ENCODE measurements at regions not wholly inside any gene's neighbourhood (a gene's known extent, or its start where the extent isn't known, plus 50 kb on each side); places are given as distances from the start of the nearest gene placed in this dataset.

DNA sequence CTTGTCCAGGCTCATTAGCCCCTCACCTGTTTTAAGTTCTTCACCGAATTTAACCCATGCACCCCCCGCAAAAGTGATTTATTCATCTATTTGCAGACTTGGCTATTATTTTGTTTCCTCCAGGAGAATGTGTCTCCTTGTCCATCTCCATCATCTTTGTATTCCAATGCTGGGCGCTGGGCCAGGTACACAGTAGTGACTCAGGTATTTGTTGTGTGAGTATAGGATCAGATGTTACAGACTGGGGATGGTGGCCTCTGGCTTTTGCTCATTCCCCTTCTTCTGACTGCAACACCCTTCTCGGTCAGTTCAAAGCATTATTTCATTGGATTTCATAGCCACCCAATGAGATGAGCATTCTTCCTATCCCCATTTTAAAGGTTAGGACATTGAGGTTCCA lies 408.2 kb downstream of the MN1 start:
- Histone ChIP-seq H3K4me1 (ENCODE audit: control insufficient read depth, insufficient read depth, low read length, poor library complexity, severe bottlenecking) (no peaks in the 10 kb centered on the region), H3K9me3 (ENCODE audit: control insufficient read depth, low read length) (no peaks in the 10 kb centered on the region)

DNA sequence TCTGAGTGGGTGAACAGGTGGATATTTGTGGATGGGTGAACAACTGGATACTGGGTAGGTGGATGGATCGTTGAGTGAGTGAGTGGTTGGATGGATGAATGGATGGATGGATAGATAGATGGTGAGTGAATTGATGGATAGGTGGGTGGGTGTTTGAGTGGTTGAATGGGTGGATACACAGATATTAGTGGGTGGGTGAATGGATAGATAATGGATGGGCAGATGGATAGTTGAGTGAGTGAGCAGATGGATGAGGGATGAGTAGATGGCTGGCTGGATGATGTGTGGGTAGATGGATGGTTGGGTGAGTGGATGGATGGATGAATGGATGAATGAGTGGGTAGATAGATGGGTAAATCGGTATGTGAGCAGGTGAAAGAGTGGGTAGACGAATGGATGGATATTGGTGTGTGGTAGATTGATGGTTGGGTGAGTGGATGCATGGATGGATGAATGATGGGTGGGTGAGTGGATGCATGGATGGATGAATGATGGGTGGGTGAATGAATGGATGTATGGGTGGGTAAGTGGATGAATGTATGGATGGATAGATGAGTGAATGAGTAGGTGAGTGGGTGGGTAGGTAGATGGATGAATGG lies 406.7 kb downstream of the MN1 start:
- WGBS, 2 experiments (ENCODE audit: insufficient coverage in 2 of 2), result 79 to 86% methylated on average over 3 of the region's 3 CpGs
- H3K9me3 ChIP-seq (ENCODE audit: control insufficient read depth, low read length), result no peaks in the 10 kb centered on the region
- no peak overlapping the region for H3K27ac ChIP-seq (ENCODE audit: low read depth, low read length, severe bottlenecking)
- no peak overlapping the region for H3K4me3 ChIP-seq (ENCODE audit: extremely low read depth, insufficient read depth, low read length, poor library complexity, severe bottlenecking)
- H3K4me1 ChIP-seq (ENCODE audit: control insufficient read depth, insufficient read depth, low read length, poor library complexity, severe bottlenecking), result no peaks in the 10 kb centered on the region
- no peaks in the 10 kb centered on the region for H3K36me3 ChIP-seq (ENCODE audit: control insufficient read depth, insufficient read depth, low read length)

More for the DNA sequence above, 408.2 kb downstream of the MN1 start:
- WGBS, 2 experiments (ENCODE audit: insufficient coverage in 2 of 2), result 87 to 100% methylated on average over 2 to 3 of the region's 4 CpGs
- no peak overlapping the region for H3K27ac ChIP-seq (ENCODE audit: low read depth, low read length, severe bottlenecking)
- H3K4me3 ChIP-seq (ENCODE audit: extremely low read depth, insufficient read depth, low read length, poor library complexity, severe bottlenecking), result no peak overlapping the region
- no peaks in the 10 kb centered on the region for H3K36me3 ChIP-seq (ENCODE audit: control insufficient read depth, insufficient read depth, low read length)

DNA sequence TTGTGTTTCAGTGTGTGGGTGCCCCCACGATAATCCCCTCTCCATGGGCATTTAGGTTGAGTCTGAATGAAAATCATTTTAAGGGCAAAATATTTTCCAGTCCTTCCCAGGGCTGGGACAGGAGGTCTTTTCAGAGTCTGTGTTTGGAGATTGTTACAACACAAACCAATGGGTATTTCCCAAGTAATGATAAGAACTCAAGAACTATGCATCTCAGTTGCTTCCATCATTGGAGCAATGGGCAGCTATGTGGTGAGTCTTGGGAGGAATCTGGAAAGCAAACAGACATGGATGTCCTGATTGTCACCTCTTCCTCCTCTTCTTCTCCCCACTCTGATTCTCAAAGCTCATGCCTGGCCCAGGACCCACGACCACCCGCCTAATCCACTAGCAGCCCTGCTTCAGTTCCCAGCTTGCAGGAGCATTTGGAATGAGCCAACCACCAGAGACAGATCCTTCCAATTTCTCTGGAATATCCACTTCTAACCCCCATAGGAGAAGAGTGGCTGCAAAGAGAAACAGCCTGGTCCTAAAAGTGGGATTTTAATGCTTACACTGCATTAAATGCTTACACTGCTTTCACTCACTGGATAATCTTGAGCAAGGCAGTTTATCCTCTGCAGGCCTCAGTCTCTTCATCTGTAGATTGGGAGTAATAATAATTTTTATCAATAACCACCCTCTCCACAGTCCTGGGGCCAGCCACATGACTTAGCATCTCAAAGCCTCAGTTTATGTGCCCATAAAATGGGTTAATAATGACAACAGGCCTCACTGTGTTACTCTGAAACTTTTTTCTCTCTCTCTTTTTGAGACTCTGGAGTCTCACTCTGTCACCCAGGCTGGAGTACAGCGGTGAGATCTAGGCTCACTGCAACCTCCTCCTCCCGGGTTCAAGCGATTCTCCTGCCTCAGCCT lies 404.3 kb downstream of the MN1 start:
- Histone ChIP-seq H3K4me1 (ENCODE audit: control insufficient read depth, insufficient read depth, low read length, poor library complexity, severe bottlenecking) (no peaks in the 10 kb centered on the region), H3K27ac (ENCODE audit: low read depth, low read length, severe bottlenecking) (no peak overlapping the region), H3K4me3 (ENCODE audit: extremely low read depth, insufficient read depth, low read length, poor library complexity, severe bottlenecking) (no peak overlapping the region), H3K36me3 (ENCODE audit: control insufficient read depth, insufficient read depth, low read length) (no peaks in the 10 kb centered on the region), H3K9me3 (ENCODE audit: control insufficient read depth, low read length) (no peaks in the 10 kb centered on the region)
- WGBS, 2 experiments (ENCODE audit: insufficient coverage in 2 of 2), result 86 to 92% methylated on average over 5 to 6 of the region's 6 CpGs

DNA sequence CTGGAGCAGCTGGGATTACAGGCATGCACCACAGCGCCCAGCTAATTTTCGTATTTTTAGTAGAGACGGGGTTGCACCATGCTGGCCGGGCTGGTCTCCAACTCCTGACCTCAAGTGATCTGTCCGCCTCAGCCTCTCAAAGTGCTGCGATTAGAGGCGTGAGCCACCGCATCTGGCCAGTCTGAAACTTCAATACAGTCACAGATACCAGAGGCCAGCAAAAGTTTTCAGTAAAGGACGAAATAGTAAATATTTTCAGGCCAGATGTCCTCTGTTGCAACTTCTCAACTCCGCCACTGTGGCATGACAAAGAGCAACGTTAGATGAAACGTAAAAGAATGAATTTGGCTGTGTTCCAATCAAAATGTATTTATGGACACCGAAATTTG lies 403.6 kb downstream of the MN1 start:
- Histone ChIP-seq H3K4me3 (ENCODE audit: extremely low read depth, insufficient read depth, low read length, poor library complexity, severe bottlenecking) (no peak overlapping the region), H3K27ac (ENCODE audit: low read depth, low read length, severe bottlenecking) (no peak overlapping the region), H3K4me1 (ENCODE audit: control insufficient read depth, insufficient read depth, low read length, poor library complexity, severe bottlenecking) (no peaks in the 10 kb centered on the region), H3K36me3 (ENCODE audit: control insufficient read depth, insufficient read depth, low read length) (no peaks in the 10 kb centered on the region), H3K9me3 (ENCODE audit: control insufficient read depth, low read length) (no peaks in the 10 kb centered on the region)
- WGBS, 2 experiments (ENCODE audit: insufficient coverage in 2 of 2), result 92 to 97% methylated on average over 10 of the region's 13 CpGs

DNA sequence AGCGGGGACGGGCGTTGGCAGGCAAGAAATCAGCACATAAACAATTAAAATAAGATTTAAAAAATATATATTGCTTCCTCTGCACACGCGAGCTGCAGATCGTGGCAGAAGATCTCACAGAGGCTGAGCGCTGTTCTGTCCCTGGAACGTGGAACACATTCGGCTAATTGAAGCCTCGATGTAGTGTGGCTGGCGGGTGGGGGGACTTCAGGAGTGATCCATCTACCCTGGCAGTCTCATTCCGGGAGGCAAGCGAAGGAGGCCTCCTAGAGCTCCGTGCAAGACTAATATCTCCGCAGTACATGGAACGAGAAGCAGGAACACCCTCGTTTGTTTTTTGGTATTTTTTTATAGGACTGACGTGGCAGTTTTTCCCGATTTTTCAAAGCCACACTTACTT lies 402.4 kb downstream of the MN1 start:
- H3K9me3 ChIP-seq (ENCODE audit: control insufficient read depth, low read length), result no peaks in the 10 kb centered on the region
- H3K27ac ChIP-seq (ENCODE audit: low read depth, low read length, severe bottlenecking), result no peak overlapping the region
- 79 to 81% methylated on average over 13 to 15 of the region's 19 CpGs for WGBS, 2 experiments (ENCODE audit: insufficient coverage in 2 of 2)
- H3K4me3 ChIP-seq (ENCODE audit: extremely low read depth, insufficient read depth, low read length, poor library complexity, severe bottlenecking), result no peak overlapping the region
- no peaks in the 10 kb centered on the region for H3K36me3 ChIP-seq (ENCODE audit: control insufficient read depth, insufficient read depth, low read length)
- H3K4me1 ChIP-seq (ENCODE audit: control insufficient read depth, insufficient read depth, low read length, poor library complexity, severe bottlenecking), result no peaks in the 10 kb centered on the region

DNA sequence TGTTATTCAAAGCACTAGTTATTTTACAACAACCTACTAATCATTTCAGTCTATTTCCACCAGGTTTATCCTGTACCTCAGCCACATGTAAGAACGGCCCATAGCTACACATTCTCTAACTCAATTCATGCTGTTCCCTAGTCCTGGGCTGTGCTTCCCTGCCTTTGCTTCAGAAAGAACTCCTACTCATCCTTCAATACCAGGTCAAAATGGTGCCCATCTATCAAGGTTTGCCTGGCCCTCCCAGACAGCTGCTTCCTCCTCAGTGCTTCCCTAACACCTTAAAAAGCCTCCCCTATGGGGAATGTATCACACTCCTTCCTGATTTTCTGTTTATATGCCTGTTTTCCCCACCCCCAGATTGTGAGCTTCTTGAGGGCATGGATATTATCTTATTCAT lies 400.7 kb downstream of the MN1 start:
- Histone ChIP-seq H3K4me1 (ENCODE audit: control insufficient read depth, insufficient read depth, low read length, poor library complexity, severe bottlenecking) (no peaks in the 10 kb centered on the region), H3K4me3 (ENCODE audit: extremely low read depth, insufficient read depth, low read length, poor library complexity, severe bottlenecking) (no peak overlapping the region), H3K9me3 (ENCODE audit: control insufficient read depth, low read length) (no peaks in the 10 kb centered on the region), H3K27ac (ENCODE audit: low read depth, low read length, severe bottlenecking) (no peak overlapping the region), H3K36me3 (ENCODE audit: control insufficient read depth, insufficient read depth, low read length) (no peaks in the 10 kb centered on the region)
- 0% methylated on average over 1 of the region's 1 CpG for WGBS, 2 experiments (ENCODE audit: insufficient coverage in 2 of 2)

DNA sequence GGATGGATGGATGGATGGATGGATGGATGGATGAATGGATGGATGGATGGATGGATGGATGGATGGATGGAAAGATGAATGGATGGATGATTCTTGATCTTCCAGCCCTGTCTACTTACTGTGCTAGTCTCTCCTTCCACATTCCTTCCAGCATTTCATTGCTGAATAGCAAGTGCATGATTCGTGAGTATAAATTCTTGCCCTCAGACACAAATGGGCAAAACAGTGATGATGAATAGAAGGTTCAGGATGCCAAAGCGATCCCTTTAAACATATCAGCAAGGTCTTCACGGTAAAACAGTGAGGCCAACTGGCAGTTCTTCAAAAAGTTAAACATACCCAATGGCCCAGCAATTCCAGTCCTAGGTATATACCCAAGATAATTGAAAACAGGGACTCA lies 400.2 kb downstream of the MN1 start:
- Histone ChIP-seq H3K27ac (ENCODE audit: low read depth, low read length, severe bottlenecking) (no peak overlapping the region), H3K9me3 (ENCODE audit: control insufficient read depth, low read length) (no peaks in the 10 kb centered on the region), H3K36me3 (ENCODE audit: control insufficient read depth, insufficient read depth, low read length) (no peaks in the 10 kb centered on the region), H3K4me1 (ENCODE audit: control insufficient read depth, insufficient read depth, low read length, poor library complexity, severe bottlenecking) (no peaks in the 10 kb centered on the region), H3K4me3 (ENCODE audit: extremely low read depth, insufficient read depth, low read length, poor library complexity, severe bottlenecking) (no peak overlapping the region)
- 76 to 92% methylated on average over 2 to 3 of the region's 3 CpGs for WGBS, 2 experiments (ENCODE audit: insufficient coverage in 2 of 2)

DNA sequence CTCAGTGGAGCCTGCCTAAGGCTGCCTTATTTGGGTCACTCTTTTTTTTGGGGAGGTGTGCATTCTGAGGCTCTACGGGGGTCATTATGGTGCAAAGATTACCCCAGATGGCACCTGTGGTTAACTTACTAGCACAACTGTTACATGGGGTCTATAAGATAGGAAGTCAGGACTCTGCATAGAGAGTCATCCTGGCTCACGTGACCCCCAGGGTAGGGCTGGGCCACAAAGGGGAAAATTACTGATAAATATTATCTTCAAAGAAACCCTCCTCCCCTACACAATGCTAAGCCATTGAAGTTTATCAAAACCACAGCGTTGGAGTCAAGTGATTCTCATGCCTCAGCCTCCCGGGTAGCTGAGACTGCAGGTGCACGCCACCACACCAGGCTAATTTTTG lies 397.1 kb downstream of the MN1 start:
- WGBS, 2 experiments (ENCODE audit: insufficient coverage in 2 of 2), result 92 to 96% methylated on average over 4 of the region's 5 CpGs
- Histone ChIP-seq H3K36me3 (ENCODE audit: control insufficient read depth, insufficient read depth, low read length) (no peaks in the 10 kb centered on the region), H3K9me3 (ENCODE audit: control insufficient read depth, low read length) (no peaks in the 10 kb centered on the region), H3K4me1 (ENCODE audit: control insufficient read depth, insufficient read depth, low read length, poor library complexity, severe bottlenecking) (no peaks in the 10 kb centered on the region), H3K27ac (ENCODE audit: low read depth, low read length, severe bottlenecking) (no peak overlapping the region), H3K4me3 (ENCODE audit: extremely low read depth, insufficient read depth, low read length, poor library complexity, severe bottlenecking) (no peak overlapping the region)

DNA sequence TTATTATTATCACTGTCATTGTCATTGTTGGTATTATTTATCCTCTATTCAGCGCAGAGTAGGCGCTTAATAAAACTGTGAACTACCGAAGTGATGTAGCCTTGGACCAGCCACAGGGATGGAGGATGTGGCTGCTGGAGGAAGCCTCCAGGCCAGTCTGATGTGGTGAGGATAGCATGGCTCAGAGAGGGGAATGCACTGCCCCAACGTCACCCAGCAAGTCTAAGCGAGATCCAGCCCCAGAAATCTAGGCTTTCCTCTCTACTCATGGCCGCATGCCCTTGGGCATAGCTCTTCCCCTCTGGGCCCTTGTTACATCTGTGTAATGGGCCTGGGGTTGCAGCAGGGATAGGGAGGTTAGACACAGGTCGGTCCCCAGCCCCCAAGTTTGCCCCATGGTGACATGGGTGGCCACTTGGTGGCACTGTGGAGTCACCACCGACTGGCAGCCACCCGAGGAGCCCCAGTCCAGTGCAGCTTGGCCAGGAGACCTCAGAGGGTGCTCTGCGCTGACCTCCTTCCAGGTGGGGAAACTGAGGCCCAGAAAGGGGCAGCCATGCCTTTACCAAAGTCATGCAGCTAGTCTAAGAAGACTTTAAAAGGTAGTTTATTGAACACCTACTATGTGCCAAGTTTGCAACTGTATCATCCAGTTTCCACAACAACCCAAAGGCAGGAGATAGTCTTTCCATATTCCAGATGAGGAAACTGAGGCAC lies 395.7 kb downstream of the MN1 start:
- H3K36me3 ChIP-seq (ENCODE audit: control insufficient read depth, insufficient read depth, low read length), result no peaks in the 10 kb centered on the region
- H3K9me3 ChIP-seq (ENCODE audit: control insufficient read depth, low read length), result no peaks in the 10 kb centered on the region
- H3K4me1 ChIP-seq (ENCODE audit: control insufficient read depth, insufficient read depth, low read length, poor library complexity, severe bottlenecking), result no peaks in the 10 kb centered on the region
- WGBS, 2 experiments (ENCODE audit: insufficient coverage in 2 of 2), result 33 to 61% methylated on average over 3 to 7 of the region's 10 CpGs
- no peak overlapping the region for H3K4me3 ChIP-seq (ENCODE audit: extremely low read depth, insufficient read depth, low read length, poor library complexity, severe bottlenecking)
- H3K27ac ChIP-seq (ENCODE audit: low read depth, low read length, severe bottlenecking), result no peak overlapping the region

DNA sequence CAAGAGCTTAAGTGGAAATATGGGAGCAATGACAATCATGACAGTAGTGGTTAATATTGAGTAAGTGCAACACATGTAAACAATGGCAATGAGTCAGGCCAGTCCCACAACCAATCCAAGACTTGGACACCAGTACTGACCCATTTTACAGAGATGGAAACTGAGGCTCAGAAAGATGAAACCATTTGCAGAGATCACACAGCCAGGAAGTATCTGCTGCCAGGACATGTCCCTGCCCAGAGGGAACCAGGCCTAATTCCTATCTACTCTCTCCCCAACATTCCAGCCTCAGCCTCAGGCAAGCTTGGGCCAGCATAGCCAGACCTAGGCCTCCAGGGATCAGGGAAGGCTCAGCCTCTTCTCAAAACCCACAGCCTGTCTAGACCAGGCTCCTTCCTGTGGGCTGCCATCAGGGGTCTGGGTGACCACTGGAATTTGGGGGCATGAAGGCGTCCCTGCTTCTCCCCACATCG lies 395.1 kb downstream of the MN1 start:
- no peaks in the 10 kb centered on the region for H3K36me3 ChIP-seq (ENCODE audit: control insufficient read depth, insufficient read depth, low read length)
- no peaks in the 10 kb centered on the region for H3K4me1 ChIP-seq (ENCODE audit: control insufficient read depth, insufficient read depth, low read length, poor library complexity, severe bottlenecking)
- no CpG with 5 or more reads among the region's 2 CpGs for WGBS, 2 experiments (ENCODE audit: insufficient coverage in 2 of 2)
- no peak overlapping the region for H3K27ac ChIP-seq (ENCODE audit: low read depth, low read length, severe bottlenecking)
- H3K9me3 ChIP-seq (ENCODE audit: control insufficient read depth, low read length), result no peaks in the 10 kb centered on the region
- H3K4me3 ChIP-seq (ENCODE audit: extremely low read depth, insufficient read depth, low read length, poor library complexity, severe bottlenecking), result no peak overlapping the region
